ENCODE measurements at regions not wholly inside any gene's neighbourhood (a gene's known extent, or its start where the extent isn't known, plus 50 kb on each side); places are given as distances from the start of the nearest gene placed in this dataset.

DNA sequence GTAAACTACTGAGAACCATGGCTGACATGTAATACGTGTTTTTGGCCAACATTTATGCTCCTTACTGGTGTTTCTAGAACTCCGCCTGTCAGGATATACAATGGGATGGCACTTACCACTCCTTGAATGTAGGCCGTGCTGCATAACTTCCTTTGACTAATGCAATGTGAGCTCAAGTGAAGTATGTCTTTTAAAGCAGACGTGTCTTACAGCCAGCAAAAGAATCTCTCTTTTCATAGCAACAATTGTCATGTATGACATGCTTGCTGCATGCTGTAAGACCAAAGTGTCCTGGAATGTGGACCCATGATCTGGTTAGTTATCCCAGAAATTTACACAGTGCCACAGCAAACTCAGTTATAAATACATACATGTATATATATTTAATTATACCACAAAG is 1202.7 kb upstream of the PIK3C3 start:
- H3K36me3 Mint-ChIP-seq (ENCODE audit: low read depth) = no peaks in the 10 kb centered on the region
- Histone ChIP-seq H3K27ac (ENCODE audit: low read depth, low read length) (no peak overlapping the region), H3K4me3 (ENCODE audit: low read length) (no peak overlapping the region), H3K9ac (ENCODE audit: extremely low read depth, low read length, poor library complexity, severe bottlenecking) (no peak overlapping the region), H3K36me3 (ENCODE audit: control insufficient read depth, insufficient read depth, low read length) (no peaks in the 10 kb centered on the region), H3K9me3 (ENCODE audit: control insufficient read depth, low read length) (no peaks in the 10 kb centered on the region), H3K27me3 (ENCODE audit: control insufficient read depth, insufficient read depth, low read length, poor library complexity, severe bottlenecking) (no peaks in the 10 kb centered on the region), H3K4me1 (ENCODE audit: control insufficient read depth, insufficient read depth, low read length) (no peaks in the 10 kb centered on the region)
- TF ChIP-seq, protein P1, sequence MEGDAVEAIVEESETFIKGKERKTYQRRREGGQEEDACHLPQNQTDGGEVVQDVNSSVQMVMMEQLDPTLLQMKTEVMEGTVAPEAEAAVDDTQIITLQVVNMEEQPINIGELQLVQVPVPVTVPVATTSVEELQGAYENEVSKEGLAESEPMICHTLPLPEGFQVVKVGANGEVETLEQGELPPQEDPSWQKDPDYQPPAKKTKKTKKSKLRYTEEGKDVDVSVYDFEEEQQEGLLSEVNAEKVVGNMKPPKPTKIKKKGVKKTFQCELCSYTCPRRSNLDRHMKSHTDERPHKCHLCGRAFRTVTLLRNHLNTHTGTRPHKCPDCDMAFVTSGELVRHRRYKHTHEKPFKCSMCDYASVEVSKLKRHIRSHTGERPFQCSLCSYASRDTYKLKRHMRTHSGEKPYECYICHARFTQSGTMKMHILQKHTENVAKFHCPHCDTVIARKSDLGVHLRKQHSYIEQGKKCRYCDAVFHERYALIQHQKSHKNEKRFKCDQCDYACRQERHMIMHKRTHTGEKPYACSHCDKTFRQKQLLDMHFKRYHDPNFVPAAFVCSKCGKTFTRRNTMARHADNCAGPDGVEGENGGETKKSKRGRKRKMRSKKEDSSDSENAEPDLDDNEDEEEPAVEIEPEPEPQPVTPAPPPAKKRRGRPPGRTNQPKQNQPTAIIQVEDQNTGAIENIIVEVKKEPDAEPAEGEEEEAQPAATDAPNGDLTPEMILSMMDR (conservative IDR thresholded peaks at IDR 0.05) = no peak
- no peak for DNase-seq
- H3K27ac Mint-ChIP-seq = no peak overlapping the region
- H3K4me3 Mint-ChIP-seq = no peak overlapping the region
- no peaks in the 10 kb centered on the region for H3K27me3 Mint-ChIP-seq (ENCODE audit: insufficient read depth)
- peaks cover 3% of the 10 kb centered on the region for H3K4me1 Mint-ChIP-seq
- H3K9me3 Mint-ChIP-seq = no peaks in the 10 kb centered on the region
- 82 to 92% methylated on average over 4 of the region's 4 CpGs for WGBS, 2 experiments (ENCODE audit: insufficient coverage in 1 of 2, insufficient read length in 1 of 2)

DNA sequence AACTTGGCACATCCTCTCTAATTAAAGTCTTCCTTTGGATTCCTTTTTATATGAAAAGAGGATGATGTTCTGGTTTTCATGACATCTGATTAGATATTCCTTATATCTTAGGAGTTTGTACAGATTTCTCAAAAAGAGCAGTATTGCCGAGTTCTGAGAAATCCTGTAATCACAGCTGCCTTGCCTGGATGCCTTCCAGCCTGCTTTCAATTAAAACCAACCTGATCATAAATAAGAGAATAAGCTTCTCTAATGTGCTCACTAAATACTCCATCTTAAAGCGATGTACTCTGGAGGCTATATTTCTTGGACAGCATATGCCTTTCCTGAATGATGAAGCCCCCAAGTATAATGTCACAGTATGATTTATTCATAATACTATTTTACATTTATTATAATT is 1203.8 kb upstream of the PIK3C3 start:
- no peak overlapping the region for H3K27ac ChIP-seq (ENCODE audit: low read depth, low read length)
- Mint-ChIP-seq H3K27ac (no peak overlapping the region), H3K4me1 (no peaks in the 10 kb centered on the region), H3K4me3 (no peak overlapping the region), H3K27me3 (ENCODE audit: insufficient read depth) (no peaks in the 10 kb centered on the region), H3K36me3 (ENCODE audit: low read depth) (no peaks in the 10 kb centered on the region), H3K9me3 (no peaks in the 10 kb centered on the region)
- H3K9me3 ChIP-seq (ENCODE audit: control insufficient read depth, low read length) = no peaks in the 10 kb centered on the region
- H3K36me3 ChIP-seq (ENCODE audit: control insufficient read depth, insufficient read depth, low read length) = no peaks in the 10 kb centered on the region
- no peaks in the 10 kb centered on the region for H3K4me1 ChIP-seq (ENCODE audit: control insufficient read depth, insufficient read depth, low read length)
- TF ChIP-seq, protein P1 (conservative IDR thresholded peaks at IDR 0.05) = no peak
- H3K27me3 ChIP-seq (ENCODE audit: control insufficient read depth, insufficient read depth, low read length, poor library complexity, severe bottlenecking) = no peaks in the 10 kb centered on the region
- H3K4me3 ChIP-seq (ENCODE audit: low read length) = no peak overlapping the region
- no peak for DNase-seq
- 97% methylated on average over 2 of the region's 2 CpGs; no CpG with 5 or more reads in 1 of the 2 experiments for WGBS, 2 experiments (ENCODE audit: insufficient coverage in 1 of 2, insufficient read length in 1 of 2)
- no peak overlapping the region for H3K9ac ChIP-seq (ENCODE audit: extremely low read depth, low read length, poor library complexity, severe bottlenecking)

DNA sequence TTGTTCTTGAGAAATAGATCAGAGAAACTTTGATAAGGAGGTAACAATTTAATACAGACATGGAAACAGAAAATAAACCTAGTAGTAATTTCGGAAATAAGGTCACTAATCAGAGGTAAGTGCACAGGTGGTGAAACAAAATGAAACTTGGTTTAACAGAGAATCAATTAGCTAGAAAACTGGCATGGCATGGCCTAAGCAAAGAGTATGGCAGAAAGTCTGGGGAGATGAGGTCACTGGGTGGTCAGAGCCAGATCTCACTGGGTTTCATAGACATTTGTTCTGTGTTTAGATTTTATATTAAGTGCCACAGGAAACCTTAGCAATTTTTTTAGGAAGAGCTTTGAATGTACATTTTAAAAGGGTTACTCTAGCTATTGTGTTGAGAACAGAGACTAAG is 1216.0 kb upstream of the PIK3C3 start:
- Histone ChIP-seq H3K27ac (ENCODE audit: low read depth, low read length) (no peak overlapping the region), H3K4me3 (ENCODE audit: low read length) (no peak overlapping the region), H3K36me3 (ENCODE audit: control insufficient read depth, insufficient read depth, low read length) (no peaks in the 10 kb centered on the region), H3K9ac (ENCODE audit: extremely low read depth, low read length, poor library complexity, severe bottlenecking) (no peak overlapping the region), H3K27me3 (ENCODE audit: control insufficient read depth, insufficient read depth, low read length, poor library complexity, severe bottlenecking) (no peaks in the 10 kb centered on the region), H3K4me1 (ENCODE audit: control insufficient read depth, insufficient read depth, low read length) (no peaks in the 10 kb centered on the region), H3K9me3 (ENCODE audit: control insufficient read depth, low read length) (no peaks in the 10 kb centered on the region)
- Mint-ChIP-seq H3K27me3 (ENCODE audit: insufficient read depth) (no peaks in the 10 kb centered on the region), H3K27ac (no peak overlapping the region), H3K4me1 (no peaks in the 10 kb centered on the region), H3K9me3 (no peaks in the 10 kb centered on the region), H3K4me3 (no peak overlapping the region), H3K36me3 (ENCODE audit: low read depth) (no peaks in the 10 kb centered on the region)
- TF ChIP-seq, protein P1 (conservative IDR thresholded peaks at IDR 0.05) = no peak
- no peak for DNase-seq
- WGBS, 2 experiments (ENCODE audit: insufficient coverage in 1 of 2, insufficient read length in 1 of 2) = 67 to 89% methylated on average over 1 of the region's 1 CpG

All from endodermal cell (in vitro differentiated cells).